NCI-H128 (cell line): ENCODE measurements at regions not wholly inside any gene's neighbourhood (a gene's known extent, or its start where the extent isn't known, plus 50 kb on each side); places are given as distances from the start of the nearest gene placed in this dataset.

ENCODE experiments used
- DNase-seq: peaks from one replicate; lab custom pipeline; 2025; ENCODE audit not compliant: unreplicated experiment; lab: John Stamatoyannopoulos, UW

DNA sequence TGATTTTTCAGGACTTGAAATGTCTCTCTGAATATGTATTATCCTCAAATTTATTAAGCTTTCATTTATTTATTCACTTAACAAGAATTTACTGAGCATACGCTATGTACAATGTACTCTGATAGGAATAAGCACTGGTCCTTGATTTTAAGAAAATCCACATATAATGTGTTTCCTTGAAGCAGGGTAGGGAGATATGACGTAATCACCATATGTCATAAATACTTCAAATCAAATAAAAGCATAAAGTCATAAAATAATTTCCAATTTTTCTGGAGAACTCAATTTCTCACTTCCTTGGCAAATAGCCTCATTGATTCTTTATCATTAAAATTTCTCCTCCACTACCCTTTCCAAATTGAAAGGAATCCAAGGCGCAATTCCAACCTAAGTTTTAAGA, 177.8 kb upstream of the GAP43 start:
- DNase-seq = no peak

DNA sequence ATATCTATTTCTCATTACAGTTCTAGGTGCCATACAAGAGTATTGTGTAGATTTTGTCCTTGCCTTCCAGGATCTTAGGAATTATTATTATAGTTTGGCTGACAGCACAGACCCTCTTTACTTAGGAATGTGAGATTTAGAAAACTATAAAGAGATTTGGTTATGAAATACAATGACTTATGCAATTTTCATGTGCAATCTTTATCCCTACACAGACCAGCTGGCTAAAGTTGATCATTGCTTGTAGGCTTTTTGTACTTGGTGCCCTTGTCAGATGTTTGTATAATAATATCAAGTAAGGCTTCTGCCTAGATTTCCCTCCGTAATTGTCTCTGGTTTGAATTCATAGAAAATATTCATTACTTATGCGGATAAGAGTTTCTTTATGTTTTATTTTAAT, 174.5 kb upstream of the GAP43 start:
- DNase-seq = no peak

DNA sequence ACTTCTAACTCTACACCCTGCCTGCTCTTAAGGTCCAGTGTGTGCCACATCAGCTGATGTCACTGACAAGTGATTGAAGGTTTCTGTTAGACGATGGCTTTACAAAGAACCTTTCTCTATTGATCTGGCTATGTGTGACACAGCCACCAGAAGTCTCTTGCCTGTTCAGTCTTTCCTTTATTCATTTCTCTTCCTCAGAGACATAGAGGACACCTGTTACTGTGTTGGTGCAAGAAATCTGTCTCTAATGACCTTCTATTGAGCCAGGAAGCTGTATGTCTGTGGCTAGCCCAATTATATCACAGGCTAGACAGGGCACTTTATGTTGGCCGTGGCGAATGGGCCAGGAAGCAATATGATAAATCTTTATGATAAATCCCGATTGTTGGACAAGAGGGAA, 173.3 kb upstream of the GAP43 start:
- no peak for DNase-seq

DNA sequence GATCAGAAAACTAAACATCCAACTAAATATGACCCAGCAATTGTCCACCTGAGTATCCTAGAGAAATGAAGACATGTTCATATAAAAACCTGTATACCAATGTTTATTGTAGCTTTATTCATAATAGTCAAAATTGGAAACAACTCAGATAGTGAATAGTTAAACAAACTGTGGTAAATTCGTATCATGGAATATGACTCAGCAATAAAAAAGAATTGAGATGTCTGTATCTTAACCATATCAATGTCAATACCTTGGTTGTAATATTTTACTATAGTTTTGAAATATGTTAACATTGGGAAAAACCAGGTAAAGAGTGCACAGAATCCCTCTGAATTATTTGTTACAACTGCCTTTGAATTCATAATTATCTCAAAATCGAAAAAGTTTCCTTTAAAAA, 159.3 kb upstream of the GAP43 start:
- no peak for DNase-seq

DNA sequence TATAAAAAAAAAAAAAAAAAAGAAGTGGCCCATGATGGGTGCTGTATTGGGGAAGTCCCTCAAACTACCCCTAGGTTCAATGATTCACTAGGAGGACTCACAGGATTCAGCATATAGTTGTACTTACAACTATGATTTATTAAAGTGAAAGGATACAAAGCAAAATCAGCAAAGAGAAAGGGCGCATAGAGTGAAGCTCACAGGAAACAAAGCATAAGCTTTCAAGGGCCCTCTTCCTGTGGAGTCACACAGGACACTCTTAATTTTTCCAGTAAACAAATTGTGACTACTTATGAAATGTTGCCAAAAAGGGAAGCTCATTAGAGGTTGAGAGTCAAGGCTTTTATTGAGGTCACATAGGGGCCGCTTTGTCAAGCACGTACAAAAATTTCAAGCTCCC, 153.7 kb upstream of the GAP43 start:
- DNase-seq = peak; percentile 68

DNA sequence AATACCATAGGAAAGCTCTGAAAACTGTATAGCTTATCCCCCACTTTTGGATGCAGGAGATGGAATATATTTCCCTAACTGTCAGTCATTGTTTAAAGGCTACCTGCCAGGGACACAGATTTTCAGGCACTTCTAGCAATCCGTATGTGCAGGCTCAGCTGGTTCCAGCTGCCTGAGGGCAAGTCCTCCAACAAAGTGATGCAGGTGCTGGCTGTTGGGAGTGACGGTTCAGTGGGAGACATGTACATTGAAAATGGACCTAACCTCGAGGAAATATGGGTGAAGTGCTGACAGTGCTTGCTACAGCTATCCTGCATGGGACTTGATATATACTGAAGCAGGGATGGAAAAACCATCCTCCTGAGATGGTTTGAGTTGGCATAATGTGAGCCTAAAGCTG, 153.1 kb upstream of the GAP43 start:
- peak; percentile 24 for DNase-seq

DNA sequence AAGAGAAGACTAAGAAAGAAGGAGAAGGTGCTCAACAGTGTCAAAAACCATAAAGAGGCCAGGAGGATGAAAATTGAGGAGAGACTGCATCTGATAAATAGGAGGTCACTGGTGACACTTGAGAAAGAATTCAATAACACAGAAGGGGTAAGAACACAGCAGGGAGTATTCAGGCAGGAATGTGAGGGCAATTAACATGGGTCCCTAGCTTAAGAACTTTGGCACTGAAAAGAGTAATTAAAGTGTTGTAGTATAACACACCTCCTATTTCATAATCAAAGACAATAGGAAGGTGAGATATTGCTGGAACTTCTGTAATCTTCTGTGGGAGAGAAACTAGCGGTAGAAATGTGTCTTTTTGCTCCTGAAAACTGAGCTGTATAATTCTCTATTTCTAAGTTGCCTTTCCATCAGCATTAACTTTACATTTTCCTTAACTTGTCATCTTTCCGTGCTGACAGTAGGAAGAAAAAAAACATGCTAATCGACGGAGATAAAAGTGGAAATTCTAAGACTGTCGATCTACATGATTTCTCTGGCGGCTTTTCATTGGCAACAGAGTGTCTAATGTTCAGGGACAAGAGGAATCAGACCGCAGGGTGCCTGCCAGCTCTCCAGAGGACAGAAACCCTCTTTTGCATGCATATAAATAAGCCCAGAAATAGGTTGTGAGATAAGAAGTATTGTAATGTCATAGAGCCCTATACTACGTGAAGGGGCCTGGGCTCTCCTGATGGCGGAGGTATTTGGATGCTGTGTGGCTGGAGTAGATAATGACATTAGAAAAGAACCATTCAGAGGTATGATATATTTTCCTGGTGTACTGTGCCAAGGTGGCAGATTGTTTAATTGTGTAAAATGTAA, 147.9 kb upstream of the GAP43 start:
- no peak for DNase-seq

DNA sequence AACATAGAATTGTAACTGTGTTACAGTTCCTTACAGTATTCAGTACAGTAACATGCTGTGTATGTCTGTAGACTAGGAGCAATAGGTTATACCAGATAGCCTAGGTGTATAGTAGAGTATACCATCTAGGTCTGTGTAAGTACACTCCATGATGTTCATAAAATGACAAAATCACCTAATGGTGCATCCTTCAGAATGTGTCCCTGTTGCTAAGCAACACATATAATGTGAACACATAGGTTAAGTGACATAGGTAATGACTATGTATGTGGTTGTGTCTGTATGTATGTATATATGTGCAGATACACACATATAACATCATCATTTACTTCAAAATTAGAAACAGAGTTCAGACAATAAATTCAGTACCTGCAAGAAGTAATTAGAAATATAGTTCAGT, 146.8 kb upstream of the GAP43 start:
- DNase-seq = no peak

DNA sequence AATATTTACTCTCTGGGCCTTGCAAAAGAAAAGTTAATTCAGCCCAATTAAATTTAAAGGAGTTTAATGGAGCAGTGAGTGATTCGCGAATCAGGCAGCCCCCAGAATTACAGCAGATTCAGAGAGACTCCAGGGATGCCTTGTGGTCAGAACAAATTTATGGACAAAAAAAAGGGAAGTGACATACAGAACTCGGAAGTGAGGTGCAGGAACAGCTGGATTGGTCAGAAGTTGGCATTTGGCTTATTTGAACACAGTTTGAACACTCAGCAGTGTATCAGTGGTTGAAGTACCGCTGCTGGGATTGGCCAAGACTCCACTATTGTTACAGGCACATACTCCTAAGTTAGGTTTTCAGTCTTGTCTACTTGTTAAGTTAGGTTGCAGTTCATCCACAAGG, 145.0 kb upstream of the GAP43 start:
- no peak for DNase-seq

DNA sequence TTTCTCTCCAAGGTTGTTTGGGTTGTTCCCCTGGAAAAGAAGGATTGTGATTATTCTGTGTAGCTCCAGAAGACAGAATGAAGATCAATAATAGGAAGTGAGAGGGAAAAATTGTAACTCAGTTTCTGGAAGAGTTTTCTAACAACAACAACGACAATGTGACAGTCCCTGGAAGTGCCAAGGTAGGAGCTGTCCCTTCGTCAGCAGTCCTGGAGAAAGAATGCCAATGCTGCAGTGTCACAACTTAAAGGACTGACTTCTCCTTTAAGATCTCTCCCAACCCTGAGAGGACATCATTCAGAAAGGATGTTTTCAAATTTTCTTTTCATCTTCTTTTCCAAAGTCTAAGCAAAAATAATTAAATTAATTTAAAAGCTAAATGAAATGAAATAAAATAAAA, 136.4 kb upstream of the GAP43 start:
- no peak for DNase-seq

DNA sequence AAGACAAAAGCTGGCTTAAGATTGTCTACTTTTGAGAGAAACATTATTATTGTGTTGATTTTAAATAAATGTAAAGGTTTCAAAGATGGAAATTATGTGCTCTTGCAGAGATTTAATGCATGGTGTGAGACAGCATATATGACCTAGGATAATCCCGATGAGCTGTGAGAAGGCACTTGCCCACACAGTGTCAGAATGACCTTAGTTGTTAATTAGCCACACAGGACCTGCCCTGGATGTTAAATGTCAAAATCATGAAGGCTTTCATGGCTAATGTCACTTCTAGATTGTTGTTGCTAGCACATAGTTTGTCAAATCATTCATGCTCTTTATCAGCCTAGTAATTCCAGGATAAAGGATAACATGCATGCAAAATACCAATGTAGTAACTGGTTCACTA, 135.3 kb upstream of the GAP43 start:
- DNase-seq = no peak

DNA sequence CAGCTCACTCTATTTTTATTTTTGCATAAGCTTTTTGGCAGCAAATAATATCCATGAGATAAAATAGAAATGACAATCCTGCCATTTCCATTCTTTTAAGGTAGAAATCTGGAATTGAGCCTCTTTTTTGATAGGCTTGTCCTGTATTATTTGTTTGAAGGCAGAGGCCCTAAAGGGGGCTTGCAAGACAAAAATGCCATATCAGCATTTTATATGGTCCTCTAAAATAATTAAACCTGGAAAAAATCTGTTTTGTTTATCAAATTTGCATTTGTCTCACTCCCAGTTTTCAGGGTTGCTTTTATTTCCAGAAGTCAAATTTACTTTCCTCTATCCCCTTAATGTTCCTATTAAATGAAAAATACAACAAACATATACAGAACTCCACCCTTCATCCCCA, 134.9 kb upstream of the GAP43 start:
- no peak for DNase-seq

DNA sequence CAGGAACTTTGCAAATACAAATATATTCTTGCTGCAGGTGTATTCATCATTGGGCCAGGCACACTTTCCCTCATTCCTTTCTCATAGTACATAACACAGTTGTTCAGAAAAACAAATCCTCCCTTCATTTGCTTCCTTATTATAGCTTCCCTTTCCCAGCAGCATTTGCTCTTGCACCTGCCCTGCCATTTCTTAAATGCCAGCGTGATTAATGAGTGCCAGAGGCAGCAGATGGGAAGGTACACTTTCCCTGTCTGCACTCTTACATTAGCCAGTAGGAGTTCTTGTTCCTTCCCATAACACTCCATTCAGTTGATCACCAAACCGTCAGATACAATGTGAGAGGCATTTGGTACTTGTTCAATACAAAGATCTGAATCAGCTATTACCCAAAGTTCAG, 128.5 kb upstream of the GAP43 start:
- peak; percentile 31 for DNase-seq

DNA sequence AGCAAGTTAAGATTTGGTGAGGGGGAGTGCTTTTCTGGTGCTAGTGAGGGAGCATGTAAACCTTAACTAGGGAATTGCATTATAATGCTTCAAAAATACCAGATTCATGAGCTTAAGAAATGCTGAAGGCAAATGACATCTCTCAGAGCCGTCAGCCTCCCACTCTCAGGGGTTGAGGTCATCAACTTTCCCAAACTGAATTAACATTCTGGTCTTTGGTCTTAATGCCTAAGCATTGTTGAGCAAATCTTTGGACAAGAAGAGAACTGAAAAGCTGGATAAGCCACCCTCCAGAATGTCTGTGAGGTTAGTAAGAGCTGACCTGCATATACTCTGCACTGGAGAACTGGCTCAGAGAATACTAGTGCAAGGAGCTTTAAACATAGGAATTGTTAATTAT, 124.9 kb upstream of the GAP43 start:
- no peak for DNase-seq

DNA sequence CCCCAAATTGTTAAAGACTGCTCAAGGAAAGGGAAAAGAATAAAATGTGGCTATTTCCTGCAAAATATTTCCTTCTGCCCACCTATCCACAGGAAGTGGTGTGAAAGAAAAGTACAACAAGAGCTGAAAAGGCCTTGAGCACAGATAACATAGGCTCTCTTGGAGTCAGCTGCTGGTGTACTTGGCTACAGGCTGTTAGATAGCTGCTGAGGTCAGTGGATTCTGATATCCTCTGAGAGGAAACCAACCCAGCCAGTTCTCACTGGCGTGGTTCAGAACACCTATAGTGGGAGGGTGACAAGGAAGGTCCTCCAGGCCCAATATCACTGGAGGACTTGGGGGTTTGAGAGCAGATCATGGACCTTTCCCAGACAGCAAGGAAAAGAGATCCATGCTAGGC, 124.4 kb upstream of the GAP43 start:
- no peak for DNase-seq

DNA sequence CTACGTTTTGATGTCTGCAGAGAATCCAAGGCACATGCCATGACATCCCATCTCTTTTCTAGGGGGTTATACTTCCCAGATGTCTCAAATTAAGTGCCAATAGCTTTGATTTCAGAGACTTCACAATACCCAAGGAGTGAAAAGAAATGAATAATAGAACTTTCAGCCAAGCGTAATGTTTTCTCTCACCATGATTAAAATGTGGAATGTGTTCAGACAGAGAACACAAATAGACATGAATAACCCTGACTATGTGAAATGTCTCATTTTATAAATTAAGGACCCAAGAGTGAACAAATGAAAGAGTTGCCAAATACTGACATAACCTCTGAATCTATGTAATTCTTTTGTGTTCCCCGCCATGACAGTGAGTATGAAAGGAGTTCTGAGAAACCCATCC, 123.6 kb upstream of the GAP43 start:
- DNase-seq = no peak

DNA sequence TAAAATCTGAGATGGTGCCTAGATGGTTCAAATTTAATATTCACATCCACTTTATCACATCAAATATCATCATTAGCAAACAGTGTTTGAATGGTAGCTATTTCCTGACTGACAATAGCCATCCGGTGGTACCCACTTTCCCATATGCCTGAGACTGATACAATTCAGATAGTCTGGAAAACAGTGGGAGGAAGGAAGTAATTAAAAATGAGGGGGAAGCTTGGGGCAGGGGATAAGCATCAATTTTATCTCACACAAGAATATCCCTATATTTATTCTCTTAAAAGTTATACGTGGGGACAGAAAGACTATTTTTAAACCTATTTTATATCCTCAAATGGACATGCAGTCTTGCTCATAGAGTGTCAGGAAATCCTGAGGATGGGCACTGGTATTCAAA, 122.5 kb upstream of the GAP43 start:
- DNase-seq = no peak

DNA sequence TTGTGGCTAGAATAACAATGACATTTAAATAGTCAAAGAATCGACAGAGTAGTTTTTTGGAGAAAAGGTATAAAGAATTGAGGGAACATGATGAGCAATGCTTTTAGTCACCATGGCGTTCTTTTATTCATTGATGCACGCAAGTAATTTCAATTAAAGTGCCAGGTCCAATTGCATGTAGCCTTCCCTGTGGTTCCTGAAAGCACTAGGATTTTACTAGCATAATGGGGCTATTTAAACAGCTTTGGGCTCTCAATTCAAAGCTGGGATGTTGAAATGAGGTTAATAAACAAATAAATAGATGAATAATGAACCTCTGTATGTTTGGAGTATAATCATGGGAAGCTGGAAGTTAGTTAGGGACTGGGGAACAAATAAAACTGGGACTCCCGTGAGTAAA, 121.2 kb upstream of the GAP43 start:
- peak; percentile 60 for DNase-seq

DNA sequence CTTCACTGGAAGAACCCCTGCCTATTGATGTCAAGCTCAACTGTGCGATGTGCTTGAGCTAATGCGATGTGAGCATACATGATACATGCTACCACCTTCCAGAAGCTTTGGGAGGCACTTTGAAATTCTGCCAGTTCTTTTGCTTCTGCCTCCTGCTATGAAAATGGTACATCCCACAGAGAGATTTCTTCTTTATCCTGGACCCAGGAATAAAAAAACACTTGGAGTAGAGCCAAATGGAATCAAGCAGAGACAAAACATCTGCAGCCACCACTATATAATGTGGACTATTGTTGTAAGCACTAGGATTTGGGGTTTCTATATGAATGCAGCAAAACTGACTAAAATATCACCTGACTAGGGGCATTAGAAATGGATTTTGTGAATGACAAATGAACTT, 119.9 kb upstream of the GAP43 start:
- DNase-seq = peak; percentile 57

DNA sequence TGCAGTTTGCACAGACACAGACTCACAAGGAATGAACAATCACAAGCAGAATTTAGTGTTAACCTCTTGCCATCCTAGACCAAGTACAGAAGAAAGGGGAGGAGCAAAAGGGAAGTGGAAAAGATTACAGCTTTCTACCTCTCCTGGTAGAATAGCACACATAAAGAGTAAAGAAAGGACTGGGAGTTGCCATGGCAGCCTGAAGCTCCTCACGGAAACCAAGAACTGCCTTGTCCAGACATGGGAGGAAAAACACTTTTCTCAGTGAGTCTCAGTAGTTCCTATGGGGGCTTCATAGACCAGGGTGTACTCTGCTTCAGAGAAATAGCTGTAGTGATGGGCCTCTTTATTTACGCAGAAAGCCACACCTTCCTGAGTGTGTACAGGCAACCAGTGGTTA, 114.7 kb upstream of the GAP43 start:
- DNase-seq = no peak

DNA sequence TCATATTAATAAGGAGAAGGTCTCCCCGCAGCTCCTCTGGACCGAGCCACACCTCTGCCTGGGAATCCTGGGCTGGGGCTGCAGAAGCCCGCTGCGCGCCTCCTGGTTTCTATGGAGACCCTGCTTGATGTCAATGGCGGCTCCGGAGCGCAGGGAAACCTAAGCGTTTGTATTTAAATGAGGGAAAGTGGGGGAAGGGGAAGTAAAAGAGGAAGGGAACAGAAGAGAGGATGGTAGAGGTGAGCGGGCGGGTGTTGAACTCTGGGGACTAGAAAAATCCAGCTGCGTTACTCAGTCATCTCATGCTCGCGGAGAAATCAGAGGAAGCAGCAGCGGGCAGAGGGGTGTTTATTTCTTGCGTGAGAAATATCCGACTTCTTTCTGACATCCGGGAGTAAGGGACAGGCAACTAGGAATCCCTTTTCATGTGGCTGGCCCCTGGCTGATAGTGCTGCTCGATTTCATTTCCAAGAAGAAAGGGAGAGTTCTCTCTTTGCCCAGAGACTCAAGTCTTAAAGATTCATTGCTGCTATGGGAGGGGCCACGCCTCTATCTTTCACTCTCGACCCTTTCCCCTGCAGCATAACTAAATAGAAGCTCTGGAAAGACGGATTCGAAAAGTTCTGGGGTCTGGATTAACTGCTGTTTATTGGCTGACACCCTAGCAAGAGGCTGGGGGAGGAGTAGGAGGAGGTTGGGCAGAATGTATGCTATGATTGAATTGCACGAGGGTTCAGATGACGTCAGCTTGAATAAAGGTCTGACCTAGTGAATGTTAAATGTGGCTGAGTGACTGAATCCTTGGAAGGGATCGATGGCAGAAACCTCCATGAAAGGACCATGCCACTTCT, 110.5 kb upstream of the GAP43 start:
- peak; percentile 82 for DNase-seq

DNA sequence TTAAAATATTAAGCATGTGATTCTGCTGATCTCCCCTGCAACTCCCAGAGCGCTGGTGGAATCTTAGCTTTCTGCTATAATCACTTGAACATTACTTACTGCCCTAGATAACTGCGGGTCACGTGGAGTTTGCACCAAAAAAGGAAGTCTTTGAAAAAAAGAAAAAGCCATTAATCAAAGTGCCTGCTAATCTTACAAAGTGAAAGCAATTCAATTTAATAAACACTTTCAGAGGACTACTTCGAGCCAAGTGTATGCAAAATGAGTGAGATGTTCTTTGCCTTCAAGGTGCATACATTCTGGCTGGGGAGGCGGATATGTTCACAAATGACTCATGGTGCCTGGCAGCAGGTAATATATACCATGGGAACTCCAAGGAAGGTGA, 109.9 kb upstream of the GAP43 start:
- no peak for DNase-seq
